NCI-H1048 (cell line): ENCODE measurements at regions not wholly inside any gene's neighbourhood (a gene's known extent, or its start where the extent isn't known, plus 50 kb on each side); places are given as distances from the start of the nearest gene placed in this dataset.
"Not testable (repeated sequence)": the region's sequence is repeated elsewhere in the genome, so short reads cannot be mapped to it uniquely, and the experiment has no call there.

Experiments
- DNase-seq: peaks from one replicate; lab custom pipeline; 2025; lab: John Stamatoyannopoulos, UW

DNA sequence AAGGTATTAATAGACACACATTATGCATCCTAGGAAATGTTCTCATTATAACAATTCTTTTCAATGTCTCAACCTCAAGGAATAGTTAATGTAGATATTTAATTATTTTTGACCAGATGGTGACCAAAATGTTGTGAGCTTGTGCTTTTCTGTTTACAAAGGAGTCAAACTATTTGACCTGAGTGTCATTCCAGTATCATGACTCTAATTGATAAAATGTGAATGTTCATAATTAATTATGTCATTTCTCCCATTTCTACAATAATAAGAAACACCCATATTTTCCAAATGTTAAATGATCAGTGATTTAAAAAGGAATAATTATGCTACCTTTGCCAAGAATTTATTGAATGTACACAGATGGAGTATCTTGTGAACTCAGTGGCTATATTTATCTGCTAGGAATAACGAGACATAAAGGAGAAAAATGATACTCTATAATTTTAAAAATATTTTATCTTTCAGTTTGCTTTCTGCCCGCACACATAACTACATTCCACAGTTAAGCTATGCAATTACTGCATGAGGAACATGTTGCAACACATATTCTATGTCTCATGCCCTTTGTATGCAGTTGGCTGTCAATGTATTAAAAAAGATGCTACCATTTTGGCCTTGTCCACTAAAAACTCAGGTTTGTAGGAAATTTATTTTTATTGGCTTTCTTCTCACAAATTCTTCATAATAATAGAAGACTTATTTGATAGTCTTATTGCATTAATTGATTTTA lies 376.7 kb upstream of the CCDC179 start:
- DNase-seq, result no peak

DNA sequence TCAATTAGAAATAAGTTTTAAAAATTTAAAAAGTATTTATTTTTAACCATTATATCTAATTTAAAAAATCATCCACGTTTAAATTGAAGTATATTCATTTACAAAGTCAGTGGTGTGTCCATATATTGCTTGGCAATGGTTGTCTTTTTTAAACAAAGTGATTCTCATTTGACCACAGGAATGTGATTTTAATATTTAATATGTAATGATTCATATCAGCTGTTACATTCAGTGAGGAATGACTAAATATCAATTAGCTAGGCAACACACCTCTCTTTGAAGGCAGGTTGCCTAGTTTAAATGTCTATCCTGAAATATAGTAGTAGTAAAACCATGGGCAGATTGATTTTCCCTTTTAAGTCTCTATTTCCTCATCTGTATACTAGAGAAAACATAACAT lies 392.2 kb upstream of the CCDC179 start:
- no peak for DNase-seq

DNA sequence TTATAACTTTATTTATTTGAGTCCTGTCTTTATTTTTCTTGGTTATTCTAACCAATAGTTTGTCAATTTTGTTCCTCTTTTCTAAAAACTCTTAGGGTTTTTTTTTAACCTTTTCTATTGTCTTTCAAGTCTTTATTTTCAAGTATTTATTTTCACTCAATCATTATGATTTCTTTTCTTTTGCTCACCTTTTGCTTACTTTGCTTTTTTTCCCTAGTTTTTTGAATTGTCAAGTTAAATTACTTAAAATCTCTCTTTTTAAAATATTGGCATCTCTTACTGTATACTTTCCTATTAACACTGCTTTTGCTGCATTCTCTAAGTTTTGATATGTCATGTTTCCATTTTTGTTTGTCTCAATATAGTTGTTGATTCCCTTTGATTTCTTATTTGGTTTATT lies 396.8 kb upstream of the CCDC179 start:
- no peak for DNase-seq

DNA sequence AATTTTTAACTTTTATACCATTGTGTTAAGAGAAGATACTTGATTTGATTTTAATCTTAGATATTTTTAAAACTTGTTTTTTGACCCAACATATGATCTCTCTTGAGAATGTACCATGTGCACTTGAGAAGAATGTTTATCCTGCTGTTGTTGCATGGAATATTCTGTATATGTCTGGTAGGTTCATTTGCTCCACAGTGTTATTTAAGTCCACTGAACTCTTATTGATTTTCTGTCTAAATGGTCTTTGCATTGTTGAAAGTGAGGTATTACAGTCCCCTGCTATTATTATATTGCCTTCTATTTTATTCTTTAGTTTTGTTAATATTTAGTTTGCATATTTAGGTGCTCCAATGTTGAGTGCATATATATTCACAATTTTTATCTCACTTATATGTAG lies 397.3 kb upstream of the CCDC179 start:
- DNase-seq, result no peak

DNA sequence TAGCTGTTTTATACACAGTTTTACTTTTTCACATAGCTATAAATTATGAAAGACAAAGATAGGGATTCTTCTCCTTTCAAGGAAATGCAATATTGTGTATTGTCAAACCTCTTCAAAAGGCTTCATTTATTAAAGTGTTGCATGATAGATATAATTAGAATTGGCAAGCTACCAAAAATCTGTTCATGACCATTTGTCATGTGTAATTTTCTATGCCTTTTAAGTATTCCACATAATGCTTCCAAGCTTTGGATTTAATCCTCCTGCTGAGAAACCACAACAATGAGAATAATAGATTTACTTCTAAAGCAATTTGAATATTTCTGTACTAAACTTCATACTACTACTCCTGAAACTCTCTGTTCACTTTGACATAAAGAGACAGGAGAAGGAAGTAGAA lies 403.2 kb upstream of the CCDC179 start:
- DNase-seq, result no peak

DNA sequence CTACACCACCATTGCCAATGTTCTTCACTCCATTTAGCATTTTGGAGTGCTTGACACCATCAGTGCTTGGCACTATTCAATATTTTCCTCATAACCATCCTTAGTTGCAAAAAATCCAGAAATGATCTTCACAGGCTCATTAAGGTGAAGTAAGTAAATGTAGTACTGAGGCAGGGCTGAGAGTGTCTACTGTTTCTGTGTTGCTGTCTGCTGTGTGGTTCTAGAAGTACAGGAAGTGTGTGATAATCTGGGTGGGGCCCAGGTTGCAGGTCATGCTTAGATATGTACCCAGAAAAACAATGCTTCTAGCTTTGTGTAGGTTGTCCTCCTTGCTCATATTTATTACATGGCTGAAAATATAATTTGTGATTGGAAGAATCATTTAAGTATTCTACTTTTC lies 411.8 kb upstream of the CCDC179 start:
- no peak for DNase-seq

DNA sequence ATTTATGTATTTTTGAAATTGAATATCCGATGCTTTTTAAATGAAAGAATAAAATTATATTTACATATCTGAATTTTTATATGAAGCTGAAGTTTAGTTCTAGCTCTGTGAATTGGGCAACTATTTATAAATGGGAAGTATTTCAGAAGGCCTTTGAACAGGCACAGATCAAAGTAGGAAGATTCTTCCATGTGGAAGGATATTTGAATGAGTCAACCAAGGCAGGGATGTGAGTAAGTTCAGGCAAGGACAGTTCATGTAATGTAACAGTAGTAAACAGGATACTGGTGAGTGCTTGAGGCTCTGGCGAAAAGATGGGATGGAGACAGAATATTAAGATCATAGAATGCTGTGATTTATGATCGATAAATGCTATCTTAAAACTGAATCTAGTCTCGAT lies 417.8 kb upstream of the CCDC179 start:
- no peak for DNase-seq

DNA sequence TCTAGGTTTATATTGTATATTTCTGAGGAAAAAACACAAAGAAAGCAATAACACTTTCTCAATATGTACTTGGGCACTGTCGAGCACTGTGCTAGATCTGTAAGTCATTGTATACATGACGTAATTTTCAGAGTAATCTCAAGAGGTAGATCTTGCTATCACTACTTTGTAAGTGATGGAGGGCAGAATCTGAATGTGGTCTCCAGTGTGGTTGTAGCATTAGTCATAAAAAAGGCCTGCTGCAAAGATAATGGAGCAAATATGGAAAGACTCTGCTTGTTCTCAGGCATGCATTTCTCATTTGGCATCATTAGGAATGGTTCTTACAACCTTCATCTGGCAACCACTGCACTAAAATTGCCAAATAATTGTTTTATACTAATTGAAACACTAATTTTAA lies 419.8 kb upstream of the CCDC179 start:
- DNase-seq, result no peak

DNA sequence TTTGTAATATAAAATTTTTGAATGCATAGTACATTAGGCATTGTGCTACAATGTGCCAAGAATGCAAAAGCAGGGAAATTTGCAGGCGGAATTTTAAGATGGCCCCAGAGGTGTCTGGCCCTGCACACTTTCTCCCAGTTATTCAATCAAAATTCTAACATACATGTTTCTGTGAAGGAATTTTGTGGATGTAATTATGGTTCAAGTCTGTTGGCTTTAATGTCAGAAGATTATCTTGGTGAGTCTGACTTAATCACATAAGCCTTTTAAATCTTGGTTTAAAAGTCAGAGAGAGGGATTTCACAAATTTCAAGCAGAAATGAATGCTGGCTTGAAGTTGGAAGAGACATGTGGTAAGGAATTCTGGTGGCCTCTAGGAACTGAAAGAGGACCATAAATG lies 423.4 kb upstream of the CCDC179 start:
- DNase-seq, result no peak

DNA sequence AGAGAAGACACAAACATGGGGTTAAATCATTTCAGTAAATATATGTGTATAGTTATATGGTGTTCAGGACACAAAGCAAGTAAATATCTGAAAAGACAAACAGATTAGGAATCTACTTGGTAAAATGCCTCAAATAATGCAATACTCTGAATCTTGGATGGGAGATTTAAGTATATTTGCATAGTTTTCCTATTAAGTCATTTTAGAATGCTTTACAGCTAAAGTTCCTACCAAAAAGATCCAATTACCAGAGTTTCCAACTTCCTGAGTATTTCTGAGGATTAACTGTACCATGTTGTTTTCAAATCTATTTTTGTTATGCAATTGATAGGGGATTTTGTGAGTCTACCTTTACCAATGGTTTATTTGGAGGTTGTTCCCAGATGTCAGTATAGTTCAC lies 424.4 kb upstream of the CCDC179 start:
- no peak for DNase-seq

DNA sequence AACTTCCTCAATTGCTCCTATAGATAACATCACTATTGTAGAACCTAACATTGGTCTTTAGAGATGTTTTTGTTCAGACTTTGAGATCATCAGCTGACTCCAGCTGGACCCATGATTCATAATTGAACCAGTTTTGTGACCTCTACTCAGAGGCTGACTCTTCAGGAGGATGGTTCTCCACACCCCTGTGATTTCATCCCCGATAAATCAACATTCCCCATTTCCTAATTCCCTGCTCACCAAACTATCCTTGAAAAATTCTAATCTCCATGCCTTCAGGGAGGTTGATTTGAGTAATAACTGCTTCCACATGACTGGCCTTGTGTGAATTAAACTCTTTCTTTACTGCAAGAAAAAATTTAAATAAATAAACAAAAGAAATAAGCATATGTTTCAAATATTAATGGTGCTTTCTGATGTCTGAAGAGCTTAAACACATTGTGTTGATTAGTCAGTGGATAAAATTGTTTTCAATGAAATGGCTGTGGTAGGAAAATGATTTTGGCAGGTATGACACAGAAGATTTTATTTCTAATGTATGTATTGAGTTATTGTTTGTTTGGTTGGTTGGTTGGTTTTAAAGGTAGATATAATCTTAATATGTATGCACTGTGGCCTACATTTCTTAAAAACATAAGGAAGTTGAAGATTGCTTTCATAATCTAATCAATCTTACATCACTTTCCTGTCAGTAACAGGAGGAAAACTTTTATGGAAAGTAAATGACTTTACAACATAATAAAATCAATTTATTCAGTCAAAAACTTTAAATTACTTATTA lies 427.9 kb upstream of the CCDC179 start:
- peak; percentile 73 for DNase-seq

DNA sequence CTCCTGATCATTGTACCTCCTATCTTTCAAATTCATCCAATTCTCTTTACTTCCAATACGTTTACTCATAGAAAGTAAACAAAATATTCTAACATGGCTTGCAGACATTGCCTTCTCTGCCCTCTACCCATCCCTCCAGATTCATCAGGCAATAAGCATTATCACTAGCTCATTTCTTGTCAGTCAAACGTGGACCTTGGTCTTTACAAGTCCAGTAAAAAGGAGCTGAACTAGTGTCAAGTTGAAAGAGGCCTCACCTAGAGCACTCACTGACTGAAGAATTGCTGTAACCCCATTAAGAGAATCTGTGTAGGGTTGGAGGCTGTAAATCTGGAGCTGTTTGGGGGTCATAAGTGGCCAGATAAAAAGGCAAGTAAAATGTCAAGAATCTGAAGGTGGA lies 435.0 kb upstream of the CCDC179 start:
- DNase-seq, result no peak

DNA sequence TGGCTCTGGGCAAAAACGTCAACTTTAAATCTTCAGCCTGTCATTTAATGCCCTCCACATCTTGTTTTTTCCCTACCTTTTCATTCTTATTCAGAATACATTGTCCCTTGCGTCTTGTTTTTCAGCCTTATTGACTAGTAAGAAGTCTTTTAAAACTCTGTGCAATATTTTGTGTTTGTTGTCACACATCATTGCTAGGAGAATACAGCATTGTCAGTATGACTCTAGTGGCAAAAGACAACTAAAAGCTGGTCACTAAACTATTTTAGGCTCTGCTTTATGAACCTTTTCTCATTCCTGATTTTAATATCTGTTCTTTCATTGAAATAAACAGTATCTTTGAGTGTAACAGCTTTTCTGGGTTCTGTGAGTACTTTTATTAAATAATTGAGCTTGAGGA lies 447.8 kb upstream of the CCDC179 start:
- no peak for DNase-seq

DNA sequence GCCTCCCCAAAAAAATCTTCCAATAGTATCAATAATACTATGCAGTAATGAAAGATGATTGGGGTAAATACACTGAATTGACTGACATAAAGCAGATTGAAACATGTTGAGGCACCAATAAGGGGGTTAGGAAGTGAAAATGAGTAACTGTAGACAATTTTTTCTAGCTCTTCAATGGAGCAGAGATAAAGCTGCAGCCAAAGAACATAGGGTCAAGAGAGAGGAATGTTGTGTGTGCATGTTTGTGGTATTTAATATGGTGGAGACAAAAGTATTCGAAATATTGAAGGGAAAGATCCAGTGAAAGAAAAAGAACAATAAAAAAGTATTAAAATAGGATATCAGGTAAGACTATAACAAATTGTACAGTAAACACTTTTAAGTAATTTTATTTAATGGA lies 450.0 kb upstream of the CCDC179 start:
- no peak for DNase-seq

DNA sequence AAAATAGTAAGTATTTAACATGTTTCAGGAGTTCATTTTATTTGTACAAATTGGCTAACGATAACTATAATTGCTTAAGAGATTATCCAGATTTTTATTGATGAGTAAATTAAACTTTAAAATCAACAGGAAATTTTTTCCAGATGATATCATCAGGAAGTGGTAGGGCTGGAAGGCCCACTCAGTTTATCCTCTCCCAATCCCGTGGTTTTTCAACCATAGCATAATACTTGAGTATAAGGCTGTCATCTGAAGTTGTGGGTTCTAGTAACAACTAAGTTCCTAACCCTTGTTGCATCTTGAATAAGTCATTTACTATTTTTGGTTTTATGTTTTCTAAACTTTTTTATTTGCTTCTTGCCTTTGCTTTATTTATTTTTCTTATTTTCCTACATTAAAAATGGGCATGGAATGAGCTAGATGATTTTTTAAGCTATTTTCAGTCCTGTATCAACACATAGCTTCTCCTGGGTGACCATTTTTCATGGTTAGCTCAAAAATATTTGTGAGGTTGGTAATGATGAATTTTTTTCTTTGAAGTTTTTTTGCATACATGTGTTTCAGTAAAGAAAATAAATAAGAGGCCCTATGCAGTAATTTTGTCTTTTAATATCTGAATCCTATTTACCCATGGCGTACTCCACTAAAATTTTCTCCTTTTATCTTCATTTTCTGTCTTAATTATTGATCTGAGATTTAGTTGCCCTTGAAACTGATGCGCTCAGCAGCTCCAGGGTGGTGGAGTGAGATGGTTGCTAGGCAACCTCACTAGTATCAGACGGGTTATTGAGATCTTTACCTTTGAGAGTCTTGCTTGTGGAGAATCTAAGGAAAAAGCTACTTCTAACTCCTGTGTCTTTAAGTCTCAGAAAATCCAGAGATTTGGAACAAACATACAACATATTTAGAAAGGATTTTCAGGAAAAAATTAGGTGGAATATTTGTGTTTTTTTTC lies 452.0 kb upstream of the CCDC179 start:
- DNase-seq, result no peak

DNA sequence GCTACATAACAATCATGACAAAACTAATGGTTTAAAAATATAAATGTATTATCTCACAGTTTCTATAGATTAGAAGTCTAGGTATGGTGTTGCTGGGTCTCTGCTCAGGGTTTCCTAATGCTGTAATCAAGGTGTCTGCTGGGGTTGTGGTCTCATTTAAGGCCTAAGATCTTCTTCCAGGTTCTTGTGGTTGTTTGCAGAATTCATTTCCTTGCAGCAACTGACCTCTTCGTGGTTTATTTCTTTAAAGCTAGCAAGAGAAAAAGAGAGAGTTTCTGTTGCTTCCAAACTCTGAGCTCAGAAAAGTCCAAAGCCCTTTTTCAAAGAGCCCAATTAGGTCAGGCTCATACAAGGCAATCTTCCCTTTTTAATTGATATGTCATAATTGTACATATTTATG lies 452.7 kb upstream of the CCDC179 start:
- no peak for DNase-seq

DNA sequence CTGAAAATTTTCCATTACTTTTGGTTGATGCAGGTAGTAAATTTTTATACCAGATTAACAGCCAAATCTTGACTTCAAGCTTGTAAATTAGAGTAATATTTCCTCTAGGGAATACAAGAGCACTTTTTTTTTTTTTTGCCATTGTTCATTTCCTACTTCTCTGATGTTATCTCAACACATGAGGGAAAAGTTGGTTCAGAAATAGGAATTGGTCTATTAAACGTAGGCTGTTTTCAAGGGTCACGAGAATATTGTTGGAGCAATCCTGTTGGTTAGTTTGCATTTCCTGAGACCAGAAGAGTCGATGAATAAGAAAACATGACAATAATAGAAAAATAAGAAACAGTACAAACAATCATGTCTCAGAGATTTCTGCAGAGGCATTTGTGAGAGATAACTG lies 453.9 kb upstream of the CCDC179 start:
- DNase-seq, result no peak

DNA sequence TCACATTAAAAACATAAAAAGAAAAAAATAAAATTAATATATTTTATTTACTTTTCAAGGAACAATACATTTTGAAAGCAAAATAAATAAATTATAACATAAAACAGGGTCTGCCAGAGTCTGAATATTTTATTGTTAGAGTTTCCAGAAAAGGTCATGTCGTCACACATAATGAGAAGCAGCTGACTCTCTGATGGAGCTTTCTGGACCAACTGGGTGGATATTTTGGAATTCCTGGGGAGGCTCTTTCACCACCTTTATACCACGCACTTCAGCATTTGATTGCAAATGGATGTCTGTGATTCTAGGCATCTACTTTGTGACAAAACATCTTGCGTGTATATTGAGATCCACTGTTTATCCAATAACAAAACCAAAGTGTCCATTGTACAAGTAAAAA lies 455.0 kb upstream of the CCDC179 start:
- DNase-seq, result no peak

DNA sequence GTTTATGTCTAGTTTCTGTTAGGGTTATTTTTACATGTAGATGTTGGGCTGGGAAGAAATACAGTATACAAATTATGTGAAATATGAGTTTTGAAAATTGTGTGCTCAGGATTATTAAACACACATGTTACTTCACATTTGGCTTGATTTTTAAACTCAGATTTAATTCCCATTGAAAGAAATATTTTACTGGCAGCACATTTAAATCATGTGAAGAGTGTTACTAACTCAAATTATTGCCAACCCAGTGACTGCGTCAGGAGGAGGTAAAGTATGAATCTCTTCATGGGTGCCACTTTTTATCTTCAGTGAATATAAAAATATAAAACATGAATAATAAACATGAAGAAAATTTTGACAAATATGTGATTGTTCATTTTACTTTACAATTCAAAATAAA lies 457.5 kb upstream of the CCDC179 start:
- DNase-seq, result no peak

DNA sequence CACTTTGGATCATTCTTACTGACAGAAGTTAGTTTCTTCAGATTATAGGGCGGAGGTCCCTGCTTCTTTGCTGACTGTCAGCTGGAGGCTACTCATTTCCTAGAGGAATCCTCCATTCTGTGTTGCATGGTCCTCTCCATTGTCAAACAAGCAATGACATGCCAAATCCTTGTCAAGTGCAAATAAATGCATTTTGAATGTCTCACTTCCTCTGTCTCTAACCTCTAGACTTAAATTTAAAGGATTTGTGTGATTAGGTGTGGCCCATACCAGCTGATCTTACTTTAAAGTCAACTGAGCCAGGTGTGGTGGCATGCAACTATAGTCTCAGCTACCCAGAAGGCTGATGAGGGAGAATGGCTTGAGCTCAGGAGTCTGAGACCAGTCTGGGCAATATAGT lies 458.4 kb upstream of the CCDC179 start:
- no peak for DNase-seq

DNA sequence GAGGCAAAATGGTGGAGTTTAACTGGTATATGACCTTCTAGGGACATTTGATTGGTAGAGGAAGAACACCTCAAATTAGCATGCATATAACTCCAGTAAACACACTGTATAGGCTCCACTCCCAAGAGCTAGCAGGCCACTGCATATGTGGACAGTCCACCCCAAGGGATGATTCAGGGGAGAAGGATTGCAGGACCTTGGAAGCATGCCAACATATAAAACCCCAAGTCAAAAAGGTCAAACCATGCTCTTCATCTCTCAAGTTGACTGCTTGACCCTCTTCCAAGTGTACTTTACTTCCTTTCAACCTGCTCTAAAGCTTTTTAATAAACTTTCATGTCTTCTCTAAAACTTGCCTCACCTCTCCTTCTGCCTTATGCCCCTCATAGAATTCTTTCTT lies 459.9 kb upstream of the CCDC179 start:
- no peak for DNase-seq

DNA sequence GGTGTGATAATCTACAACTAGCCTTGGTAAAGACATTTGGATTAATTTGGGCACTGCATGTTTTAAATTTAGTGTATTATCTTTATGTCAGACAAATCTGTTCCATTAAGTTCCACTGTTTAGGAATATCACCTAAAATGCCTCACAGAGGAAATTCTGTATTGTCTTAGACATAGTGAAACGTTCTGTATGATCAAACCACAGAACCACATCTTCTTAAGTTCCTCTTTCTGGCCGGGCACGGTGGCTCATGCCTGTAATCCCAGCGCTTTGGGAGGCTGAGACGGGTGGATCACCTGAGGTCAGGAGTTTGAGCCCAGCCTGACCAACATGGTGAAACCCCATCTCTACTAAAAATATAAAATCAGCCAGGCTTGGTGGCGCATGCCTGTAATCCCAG lies 475.3 kb upstream of the CCDC179 start:
- DNase-seq, result not testable (repeated sequence)

DNA sequence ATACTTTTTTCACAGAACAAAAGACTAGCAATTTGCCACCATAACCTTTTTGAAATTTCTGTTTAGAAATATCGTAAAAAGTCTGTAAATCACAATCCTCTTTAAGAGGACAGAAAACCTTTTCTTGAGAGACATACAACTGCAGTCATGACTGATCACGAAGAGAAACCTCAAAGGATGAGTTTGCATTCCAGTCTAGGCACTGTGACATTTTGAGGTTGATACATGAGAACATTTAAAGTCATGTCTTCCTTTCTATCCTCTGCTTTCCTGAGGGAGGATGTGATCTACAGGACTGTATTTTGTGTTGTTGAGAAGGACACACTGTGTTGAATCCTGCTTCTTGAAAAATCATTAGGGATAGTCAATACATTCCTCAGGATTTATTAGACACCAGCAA lies 476.7 kb upstream of the CCDC179 start:
- DNase-seq, result no peak
